ENCODE measurements at regions not wholly inside any gene's neighbourhood (a gene's known extent, or its start where the extent isn't known, plus 50 kb on each side); places are given as distances from the start of the nearest gene placed in this dataset.

GRCh38 chr5:87780831-87781760 lies 368.4 kb upstream of the CCNH start (continued):
- TF ChIP-seq MGA (IDR thresholded peaks at IDR 0.05) (no peak), L3MBTL2 (IDR thresholded peaks at IDR 0.05) (peak; percentile 15; the same call in 1 of the 2 replicates), PTBP1 (IDR thresholded peaks at IDR 0.05; ENCODE audit: low read depth, low read length) (no peak), THAP7 (CRISPR knock-in tag; IDR thresholded peaks at IDR 0.05) (no peak), ZBTB8A (IDR thresholded peaks at IDR 0.05; ENCODE audit: partially characterized antibody) (no peak), POLR3A (IDR thresholded peaks at IDR 0.05; ENCODE audit: borderline replicate concordance, extremely low read depth, insufficient read depth, insufficient read length) (no peak), CSDE1 (IDR thresholded peaks at IDR 0.05) (no peak), ZNF766 (CRISPR knock-in tag; conservative IDR thresholded peaks at IDR 0.05) (no peak), ADNP (tag; IDR thresholded peaks at IDR 0.05) (no peak), SRSF9 (IDR thresholded peaks at IDR 0.05; ENCODE audit: borderline replicate concordance, low read depth, low read length) (no peak), MCM3 (IDR thresholded peaks at IDR 0.05) (no peak), NR2C2 (CRISPR knock-in tag; IDR thresholded peaks at IDR 0.05) (no peak), NR2C2 (tag; IDR thresholded peaks at IDR 0.05) (no peak), GATAD2B (IDR thresholded peaks at IDR 0.05; ENCODE audit: borderline replicate concordance) (no peak), ETV1 (tag; conservative IDR thresholded peaks at IDR 0.05; ENCODE audit: low read depth) (no peak)

Measured in K562 (cell line).